Fibroblast of lung (primary cell): ENCODE measurements at regions not wholly inside any gene's neighbourhood (a gene's known extent, or its start where the extent isn't known, plus 50 kb on each side); places are given as distances from the start of the nearest gene placed in this dataset.

Experiments used
- CTCF ChIP-seq, 2 donors: IDR thresholded peaks in 1 of 2; conservative IDR thresholded peaks in 1 of 2; 1 replicate in 1 of 2; 2 replicates in 1 of 2; pipeline ENCODE4 v1.5.1; 2011 to 2012; ENCODE audit warnings: low read length in 2 of 2, control low read depth in 1 of 2, inconsistent platforms in 1 of 2, low read depth in 1 of 2, mild to moderate bottlenecking in 1 of 2
- EZH2 ChIP-seq: IDR thresholded peaks from 2 replicates; pipeline ENCODE4 v1.5.1; 2012; ENCODE audit warnings: low read length, control low read depth, mild to moderate bottlenecking; ENCODE audit errors: missing control alignments

- TF ChIP-seq CTCF (conservative IDR thresholded peaks at IDR 0.05 in 1 of 2, IDR thresholded peaks at IDR 0.05 in 1 of 2; ENCODE audit: low read depth in 1 of 2, low read length in 2 of 2) (no peak), EZH2 (no peak)
Observed at GRCh38 chr6:100209323-100210136, 215.5 kb upstream of the MCHR2 start.
